ENCODE measurements at regions not wholly inside any gene's neighbourhood (a gene's known extent, or its start where the extent isn't known, plus 50 kb on each side); places are given as distances from the start of the nearest gene placed in this dataset.

GRCh38 chr2:155730804-155731203 is 601.7 kb downstream of the NR4A2 start:
- TF ChIP-seq ZFX (IDR thresholded peaks at IDR 0.05) (no peak), CTCF (conservative IDR thresholded peaks at IDR 0.05) (no peak)
- H3K27ac ChIP-seq, result no peak overlapping the region

GRCh38 chr2:155727187-155727895 is 605.2 kb downstream of the NR4A2 start:
- H3K27ac ChIP-seq, result no peak overlapping the region

GRCh38 chr2:155722290-155722689 is 610.2 kb downstream of the NR4A2 start:
- TF ChIP-seq ZFX (IDR thresholded peaks at IDR 0.05), result no peak
- no peak for TF ChIP-seq CTCF (conservative IDR thresholded peaks at IDR 0.05)
- H3K27ac ChIP-seq, result no peak overlapping the region

More at GRCh38 chr2:155727187-155727895, 605.2 kb downstream of the NR4A2 start:
- no peak for TF ChIP-seq CTCF (conservative IDR thresholded peaks at IDR 0.05)
- TF ChIP-seq ZFX (IDR thresholded peaks at IDR 0.05), result no peak

GRCh38 chr2:155715705-155716104 is 616.8 kb downstream of the NR4A2 start:
- no peak overlapping the region for H3K27ac ChIP-seq
- TF ChIP-seq ZFX (IDR thresholded peaks at IDR 0.05) (no peak), CTCF (conservative IDR thresholded peaks at IDR 0.05) (no peak)

- H3K27ac ChIP-seq, result no peak overlapping the region
- TF ChIP-seq CTCF (conservative IDR thresholded peaks at IDR 0.05), result no peak
- no peak for TF ChIP-seq ZFX (IDR thresholded peaks at IDR 0.05)
These were observed 617.5 kb downstream of the NR4A2 start for GRCh38 chr2:155714983-155715382.

GRCh38 chr2:155708071-155708470 is 624.5 kb downstream of the NR4A2 start:
- TF ChIP-seq CTCF (conservative IDR thresholded peaks at IDR 0.05), result 0 out of 2 replicates have a peak, but pooled peaks have one; percentile 10
- no peak for TF ChIP-seq ZFX (IDR thresholded peaks at IDR 0.05)

GRCh38 chr2:155703917-155704316 is 628.6 kb downstream of the NR4A2 start:
- no peak overlapping the region for H3K27ac ChIP-seq
- TF ChIP-seq ZFX (IDR thresholded peaks at IDR 0.05), result no peak
- TF ChIP-seq CTCF (conservative IDR thresholded peaks at IDR 0.05), result no peak

More at GRCh38 chr2:155708071-155708470, 624.5 kb downstream of the NR4A2 start:
- no peak overlapping the region for H3K27ac ChIP-seq

All from C4-2B (cell line).